K562 (cell line): ENCODE measurements at regions not wholly inside any gene's neighbourhood (a gene's known extent, or its start where the extent isn't known, plus 50 kb on each side); places are given as distances from the start of the nearest gene placed in this dataset.

Experiments used
- ATAC-seq: fragments of 200-7000 bp; cut with Tn5 transposase; 3 replicates; pipeline ENCODE4 v1.9.1; 2020; ENCODE audit warnings: moderate library complexity
- BruUV-seq: library from RNA; stranded (reverse); fragments of 400-500 nt; replicated peaks from 2 replicates; lab custom pipeline; 2021; lab: Mats Ljungman, UMichigan
- CTCF ChIA-PET: fragments of 300-600 bp; formaldehyde crosslinking; extraction: SDS; loops from one replicate; lab custom pipeline; 2021; ENCODE audit warnings: low intra/inter-chr PET ratio; lab: Yijun Ruan, JAX
- POLR2A ChIA-PET: fragments of 300-600, 350-650 bp; sonication (Branson Sonifier 250); formaldehyde crosslinking; extraction: SDS; loops from one replicate; lab custom pipeline; 2021; ENCODE audit warnings: antibody characterized with exemption, inconsistent platforms; lab: Yijun Ruan, JAX
- DNase-seq, 4 experiments: peaks; one replicate each; pipeline versions ENCODE4 v3.0.0 to v3.0.0-alpha.2; 2011 to 2018; ENCODE audit warnings: low spot score in 3 of 4, mixed read lengths in 3 of 4; ENCODE audit errors: extremely low read depth in 1 of 4
- FAIRE-seq: peaks from 2 replicates; lab custom pipeline; 2011; peaks lifted over from hg19 to GRCh38; lab: Jason Lieb, UNC
- H2AFZ ChIP-seq: 2 replicates; pipeline ENCODE4 v1.6.0; 2011; ENCODE audit warnings: low read depth, low read length, control low read depth, inconsistent platforms
- H3K27ac ChIP-seq: fragments of 200-600 bp; 3 replicates; pipeline ENCODE4 v1.8.0; 2011; ENCODE audit warnings: low read depth, mild to moderate bottlenecking, control low read depth, inconsistent platforms, low read length, moderate library complexity, mixed read lengths; ENCODE audit errors: extremely low read depth
- H3K27me3 ChIP-seq, 2 experiments: fragments of 300-600 bp in 1 of 2; 2 replicates in 1 of 2; 3 replicates in 1 of 2; pipeline versions ENCODE4 v1.6.0 to v1.8.0; 2011; ENCODE audit warnings: inconsistent platforms in 2 of 2, low read length in 2 of 2, mild to moderate bottlenecking in 1 of 2, mixed read lengths in 1 of 2, moderate library complexity in 1 of 2; ENCODE audit not compliant: control insufficient read depth in 2 of 2, insufficient read depth in 2 of 2
- H3K36me3 ChIP-seq: fragments of 300-600 bp; 3 replicates; pipeline ENCODE4 v1.8.0; 2011; ENCODE audit warnings: mild to moderate bottlenecking, low read length, inconsistent platforms; ENCODE audit not compliant: control insufficient read depth, insufficient read depth
- H3K4me1 ChIP-seq, 2 experiments: fragments of 200-600 bp in 1 of 2; replicated peaks in 1 of 2; 2 replicates in 1 of 2; 3 replicates in 1 of 2; pipeline versions ENCODE4 v1.5.1 to v1.8.0; 2011; ENCODE audit warnings: inconsistent platforms in 2 of 2, low read length in 2 of 2, mild to moderate bottlenecking in 1 of 2, mixed read lengths in 1 of 2, moderate library complexity in 1 of 2; ENCODE audit not compliant: control insufficient read depth in 2 of 2, insufficient read depth in 2 of 2
- H3K4me2 ChIP-seq: 2 replicates; pipeline ENCODE4 v1.6.1; 2011; ENCODE audit warnings: low read length, control low read depth, inconsistent platforms, mixed read lengths; ENCODE audit not compliant: insufficient read depth
- H3K4me3 ChIP-seq: fragments of 200-600 bp; sonication (generic), shearing (Covaris generic); 2 replicates; pipeline ENCODE4 v1.5.1; 2016; ENCODE audit warnings: control low read depth, inconsistent platforms
- H3K79me2 ChIP-seq: fragments of 200-600 bp; 3 replicates; pipeline ENCODE4 v1.8.0; 2011; ENCODE audit warnings: low read length, inconsistent platforms; ENCODE audit not compliant: control insufficient read depth, insufficient read depth
- H3K9ac ChIP-seq, 2 experiments: 2 replicates each; pipeline versions ENCODE4 v1.6.0 to v1.6.1; 2011; ENCODE audit warnings: low read depth in 2 of 2, low read length in 2 of 2, control low read depth in 1 of 2, inconsistent platforms in 1 of 2, mild to moderate bottlenecking in 1 of 2, mixed read lengths in 1 of 2; ENCODE audit not compliant: insufficient read depth in 1 of 2
- H3K9me1 ChIP-seq: one replicate; pipeline ENCODE4 v1.6.0; 2011; ENCODE audit warnings: inconsistent platforms, mild to moderate bottlenecking, low read length, moderate library complexity; ENCODE audit not compliant: control insufficient read depth, insufficient read depth
- H3K9me3 ChIP-seq: replicated peaks from 2 replicates; pipeline ENCODE4 v1.5.1; 2011; ENCODE audit warnings: low read depth, low read length, inconsistent platforms; ENCODE audit not compliant: control insufficient read depth, insufficient read depth
- H4K20me1 ChIP-seq: replicated peaks from 2 replicates; pipeline ENCODE4 v1.6.1; 2011; ENCODE audit warnings: low read length, inconsistent platforms, mixed read lengths; ENCODE audit not compliant: control insufficient read depth, insufficient read depth
- ADNP ChIP-seq: fragments of 200-800 bp; sonication (Bioruptor generic); IDR thresholded peaks from 2 replicates; pipeline ENCODE4 v1.6.1; 2016; ENCODE audit warnings: missing genetic modification characterization, missing compliant biosample characterization
- BCOR ChIP-seq: fragments of 450-650 bp; IDR thresholded peaks from 2 replicates; pipeline ENCODE4 v1.6.1; 2016
- CBFA2T2 ChIP-seq: fragments of 450-650 bp; conservative IDR thresholded peaks from 2 replicates; pipeline ENCODE4 v1.6.1; 2017; ENCODE audit warnings: mild to moderate bottlenecking
- CEBPB ChIP-seq: fragments of 450-650 bp; IDR thresholded peaks from 2 replicates; pipeline ENCODE4 v1.6.1; 2016; ENCODE audit warnings: missing genetic modification characterization, missing compliant biosample characterization
- KDM5B ChIP-seq: fragments of 200-600 bp; sonication (generic); IDR thresholded peaks from 2 replicates; pipeline ENCODE4 v1.6.1; 2012; ENCODE audit warnings: low read depth, mild to moderate bottlenecking, moderate library complexity, low read length, control low read depth, inconsistent platforms; ENCODE audit not compliant: insufficient replicate concordance
- NCOA2 ChIP-seq, 2 experiments: fragments of 450-650 bp; IDR thresholded peaks; 2 replicates each; pipeline ENCODE4 v1.6.1; 2018; ENCODE audit warnings: mild to moderate bottlenecking in 2 of 2, moderate library complexity in 1 of 2; ENCODE audit not compliant: partially characterized antibody in 2 of 2
- NUFIP1 ChIP-seq: fragments of 450-650 bp; IDR thresholded peaks from 2 replicates; pipeline ENCODE4 v1.6.1; 2018; ENCODE audit not compliant: partially characterized antibody
- POLR2AphosphoS2 ChIP-seq: IDR thresholded peaks from 2 replicates; pipeline ENCODE4 v1.6.1; 2012; ENCODE audit warnings: low read length, improper control_type of control experiment
- POLR2B ChIP-seq: fragments of 450-650 bp; IDR thresholded peaks from 2 replicates; pipeline ENCODE4 v1.6.1; 2018; ENCODE audit warnings: low read depth; ENCODE audit not compliant: partially characterized antibody
- PRMT5 ChIP-seq: sonication (generic); formaldehyde crosslinking; IDR thresholded peaks from 2 replicates; pipeline ENCODE4 v1.5.0; 2020; ENCODE audit warnings: missing genetic modification reagents
- PURB ChIP-seq: sonication (generic); formaldehyde crosslinking; IDR thresholded peaks from 2 replicates; pipeline ENCODE4 v1.9.0; 2021; ENCODE audit warnings: low read depth, mild to moderate bottlenecking, missing genetic modification reagents
- RBM39 ChIP-seq: fragments of 200-400 bp; formaldehyde crosslinking; optimal IDR thresholded peaks from 2 replicates; pipeline ENCODE3; 2018; ENCODE audit warnings: low read depth, low read length
- SMAD4 ChIP-seq: fragments of 250-450 bp; sonication (Bioruptor Pico); conservative IDR thresholded peaks from 2 replicates; pipeline ENCODE4 v1.8.0; 2021; ENCODE audit warnings: inconsistent platforms, mild to moderate bottlenecking, moderate library complexity
- U2AF1 ChIP-seq: fragments of 200-400 bp; formaldehyde crosslinking; optimal IDR thresholded peaks from 2 replicates; pipeline ENCODE3; 2017; ENCODE audit warnings: mild to moderate bottlenecking, low read depth, low read length, moderate library complexity
- U2AF2 ChIP-seq: fragments of 200-400 bp; formaldehyde crosslinking; optimal IDR thresholded peaks from 2 replicates; pipeline ENCODE3; 2017; ENCODE audit warnings: low read depth, mild to moderate bottlenecking, low read length
- YY1 ChIP-seq, 3 experiments: IDR thresholded peaks; 2 replicates each; pipeline ENCODE4 v1.6.1; 2011; ENCODE audit warnings: low read length in 2 of 3, mild to moderate bottlenecking in 2 of 3, moderate library complexity in 2 of 3, borderline replicate concordance in 1 of 3, control low read depth in 1 of 3, low read depth in 1 of 3; ENCODE audit not compliant: insufficient read depth in 3 of 3, insufficient replicate concordance in 2 of 3, control insufficient read depth in 1 of 3, insufficient read length in 1 of 3; ENCODE audit errors: extremely low read depth in 1 of 3
- ZBTB1 ChIP-seq: sonication (generic); formaldehyde crosslinking; IDR thresholded peaks from 2 replicates; pipeline ENCODE4 v1.8.1; 2023; ENCODE audit warnings: missing genetic modification reagents, low read depth, mild to moderate bottlenecking, borderline replicate concordance
- ZNF316 ChIP-seq: fragments of 450-650 bp; IDR thresholded peaks from 2 replicates; pipeline ENCODE4 v1.6.1; 2016
- ZNF436 ChIP-seq: fragments of 250-450, 450-650 bp; sonication (Bioruptor Pico); formaldehyde crosslinking; IDR thresholded peaks from 2 replicates; pipeline ENCODE4 v1.7.0; 2020; ENCODE audit warnings: mild to moderate bottlenecking
- WGBS: fragments of 100-300 bp; shearing (Covaris generic); methylation state at CpG from one replicate; pipeline ENCODE4 v1.1.6; 2016; ENCODE audit warnings: low coverage, mixed read lengths; ENCODE audit not compliant: insufficient coverage; ENCODE audit errors: missing lambda C conversion rate; 5-methylcytosine and 5-hydroxymethylcytosine counted together
- in situ Hi-C: fragments of 300-500 bp; cut with MboI; formaldehyde crosslinking; loops from 4 replicates; pipeline ENCODE4 v1.15.0; 2018; ENCODE audit warnings: inconsistent platforms, mixed read lengths
- intact Hi-C: fragments of 100-400 bp; cut with micrococcal nuclease; formaldehyde crosslinking; loops from 2 replicates; pipeline ENCODE4 v1.14.2; 2022
- TF ChIP-seq, protein P1 (sequence below): fragments of 450-650 bp; formaldehyde crosslinking; IDR thresholded peaks from 2 replicates; pipeline ENCODE4 v1.4.0; 2020; ENCODE audit warnings: mild to moderate bottlenecking, moderate library complexity
- TF ChIP-seq, protein P2 (sequence below): fragments of 250-450 bp; sonication (Bioruptor Pico); IDR thresholded peaks from 2 replicates; pipeline ENCODE4 v1.8.0; 2022; ENCODE audit warnings: inconsistent platforms

DNA sequence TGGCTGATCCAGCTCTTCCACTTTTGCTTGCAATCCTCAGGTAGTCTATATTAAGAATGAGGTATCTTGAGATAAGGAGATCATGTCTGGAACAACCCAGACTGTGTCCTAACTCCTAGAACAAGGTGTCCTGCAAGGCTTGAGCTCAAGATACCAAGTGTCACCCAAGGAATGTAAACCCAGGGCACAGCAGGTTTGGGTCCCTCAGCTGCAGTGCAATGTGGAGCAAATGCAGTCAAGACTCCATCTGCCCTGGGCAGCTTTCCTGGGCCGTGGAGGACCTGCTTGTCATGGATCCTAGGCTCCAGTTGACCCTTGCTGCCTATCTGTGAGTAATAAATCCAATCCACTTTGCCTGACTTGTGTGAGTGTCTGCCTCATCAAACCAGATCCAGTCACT, 166.1 kb downstream of the OTOR start (continued):
- TF ChIP-seq POLR2B, result no peak
- TF ChIP-seq BCOR, result no peak
- no peak for TF ChIP-seq KDM5B

DNA sequence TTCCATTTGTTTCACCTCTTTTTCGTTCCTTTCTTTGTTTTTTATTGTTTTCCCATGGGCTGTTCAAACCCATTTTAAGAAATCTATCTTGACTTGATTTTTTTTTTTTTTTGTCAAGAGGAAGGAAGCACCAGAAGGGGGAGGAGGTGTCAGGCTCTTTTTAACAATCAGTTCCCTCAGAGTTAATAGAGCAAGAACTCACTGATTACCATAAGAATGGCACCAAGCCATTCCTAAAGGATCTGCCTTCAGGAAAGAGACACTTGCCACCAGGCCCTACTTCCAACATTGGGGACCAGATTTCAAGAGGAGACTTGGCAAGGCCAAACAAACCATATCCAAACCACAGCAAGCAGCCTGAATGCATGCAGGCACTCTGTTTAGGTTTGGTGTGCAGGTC, 168.0 kb downstream of the OTOR start:
- no peak overlapping the region for H3K9ac ChIP-seq
- CTCF ChIA-PET, result no interaction called here
- no peak overlapping the region for H3K27ac ChIP-seq
- no peak overlapping the region for H3K4me3 ChIP-seq
- no peaks in the 10 kb centered on the region for H3K27me3 ChIP-seq
- no peaks in the 10 kb centered on the region for H3K9me3 ChIP-seq
- no TSS peak for BruUV-seq
- no peaks in the 10 kb centered on the region for H3K79me2 ChIP-seq
- DNase-seq, result no peak
- no peaks in the 10 kb centered on the region for H3K4me1 ChIP-seq
- no peaks in the 10 kb centered on the region for H4K20me1 ChIP-seq
- H3K9me1 ChIP-seq, result no peaks in the 10 kb centered on the region
- ATAC-seq, result no peak
- WGBS, result 0% methylated on average over 1 of the region's 1 CpG
- in situ Hi-C loops (no loop called here), intact Hi-C loops (no loop called here)
- FAIRE-seq, result no peak
- H3K36me3 ChIP-seq, result no peaks in the 10 kb centered on the region
- POLR2A ChIA-PET, result no interaction called here
- H2AFZ ChIP-seq, result no peak overlapping the region
- H3K4me2 ChIP-seq, result no peak overlapping the region
- TF ChIP-seq, protein P1, sequence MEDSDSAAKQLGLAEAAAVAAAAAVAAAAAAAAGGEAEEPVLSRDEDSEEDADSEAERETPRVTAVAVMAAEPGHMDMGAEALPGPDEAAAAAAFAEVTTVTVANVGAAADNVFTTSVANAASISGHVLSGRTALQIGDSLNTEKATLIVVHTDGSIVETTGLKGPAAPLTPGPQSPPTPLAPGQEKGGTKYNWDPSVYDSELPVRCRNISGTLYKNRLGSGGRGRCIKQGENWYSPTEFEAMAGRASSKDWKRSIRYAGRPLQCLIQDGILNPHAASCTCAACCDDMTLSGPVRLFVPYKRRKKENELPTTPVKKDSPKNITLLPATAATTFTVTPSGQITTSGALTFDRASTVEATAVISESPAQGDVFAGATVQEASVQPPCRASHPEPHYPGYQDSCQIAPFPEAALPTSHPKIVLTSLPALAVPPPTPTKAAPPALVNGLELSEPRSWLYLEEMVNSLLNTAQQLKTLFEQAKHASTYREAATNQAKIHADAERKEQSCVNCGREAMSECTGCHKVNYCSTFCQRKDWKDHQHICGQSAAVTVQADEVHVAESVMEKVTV (CRISPR knock-in tag), result no peak
- TF ChIP-seq U2AF2 (no peak), SMAD4 (CRISPR knock-in tag) (no peak), ADNP (tag) (no peak), CBFA2T2 (no peak), PRMT5 (CRISPR knock-in tag) (no peak), NUFIP1 (no peak), ZBTB1 (CRISPR knock-in tag) (no peak), RBM39 (no peak), CEBPB (tag) (no peak), ZNF316 (no peak), ZNF436 (CRISPR knock-in tag) (no peak), U2AF1 (no peak), NCOA2 (IDR thresholded peaks at IDR 0.05; ENCODE audit: partially characterized antibody in 2 of 2) (no peak), PURB (no peak), POLR2AphosphoS2 (no peak), YY1 (IDR thresholded peaks at IDR 0.05; ENCODE audit: borderline replicate concordance in 1 of 3, control insufficient read depth in 1 of 3, extremely low read depth in 1 of 3, insufficient read depth in 3 of 3, insufficient read length in 1 of 3, insufficient replicate concordance in 2 of 3, low read depth in 1 of 3, low read length in 2 of 3) (no peak)
- TF ChIP-seq, protein P2, sequence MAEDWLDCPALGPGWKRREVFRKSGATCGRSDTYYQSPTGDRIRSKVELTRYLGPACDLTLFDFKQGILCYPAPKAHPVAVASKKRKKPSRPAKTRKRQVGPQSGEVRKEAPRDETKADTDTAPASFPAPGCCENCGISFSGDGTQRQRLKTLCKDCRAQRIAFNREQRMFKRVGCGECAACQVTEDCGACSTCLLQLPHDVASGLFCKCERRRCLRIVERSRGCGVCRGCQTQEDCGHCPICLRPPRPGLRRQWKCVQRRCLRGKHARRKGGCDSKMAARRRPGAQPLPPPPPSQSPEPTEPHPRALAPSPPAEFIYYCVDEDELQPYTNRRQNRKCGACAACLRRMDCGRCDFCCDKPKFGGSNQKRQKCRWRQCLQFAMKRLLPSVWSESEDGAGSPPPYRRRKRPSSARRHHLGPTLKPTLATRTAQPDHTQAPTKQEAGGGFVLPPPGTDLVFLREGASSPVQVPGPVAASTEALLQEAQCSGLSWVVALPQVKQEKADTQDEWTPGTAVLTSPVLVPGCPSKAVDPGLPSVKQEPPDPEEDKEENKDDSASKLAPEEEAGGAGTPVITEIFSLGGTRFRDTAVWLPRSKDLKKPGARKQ (CRISPR knock-in tag), result no peak
